ENCODE measurements at regions not wholly inside any gene's neighbourhood (a gene's known extent, or its start where the extent isn't known, plus 50 kb on each side); places are given as distances from the start of the nearest gene placed in this dataset.
"Not testable (repeated sequence)": the region's sequence is repeated elsewhere in the genome, so short reads cannot be mapped to it uniquely, and the experiment has no call there.

DNA sequence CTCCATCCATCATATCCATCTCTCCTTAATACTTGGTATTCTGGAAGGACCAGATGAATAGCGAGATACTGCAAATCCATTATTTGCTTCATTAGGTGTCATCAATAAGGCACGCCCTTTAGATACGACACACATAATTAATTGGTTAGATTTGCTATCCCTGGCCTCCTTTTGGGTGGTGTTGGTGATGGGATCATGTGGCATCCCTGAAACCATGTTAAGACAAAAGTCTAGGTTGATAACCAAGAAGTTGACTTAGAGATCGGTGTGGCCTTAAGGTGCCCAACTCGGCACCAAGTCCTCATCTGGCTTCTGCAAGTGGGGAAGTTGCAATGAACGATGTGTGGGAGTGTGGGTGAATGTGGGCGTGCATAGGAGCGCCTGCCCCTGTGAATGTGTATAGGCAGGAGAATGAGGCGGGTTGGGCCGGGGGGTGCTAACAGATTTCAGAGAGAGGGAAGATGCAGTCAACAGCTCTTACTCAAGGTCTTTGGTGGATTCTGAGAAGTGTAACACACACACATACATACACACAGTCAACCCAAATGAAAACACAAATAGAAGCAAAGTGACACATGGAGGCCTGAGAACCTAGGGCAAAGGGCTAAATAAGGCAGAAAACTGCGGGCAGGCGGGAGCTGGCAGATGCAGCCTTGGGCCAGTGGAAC is 415.7 kb upstream of the ESRRG start:
- H3K4me1 Mint-ChIP-seq (ENCODE audit: low read depth), result peaks cover 13% of the 10 kb centered on the region
- peaks cover 6% of the 10 kb centered on the region in 2 donors for H3K36me3 Mint-ChIP-seq (ENCODE audit: insufficient read depth in 2 of 2)
- H3K4me3 Mint-ChIP-seq, result no peak overlapping the region
- peaks cover 67% of the 10 kb centered on the region for H3K27me3 Mint-ChIP-seq (ENCODE audit: low read depth)
- H3K9me3 Mint-ChIP-seq, result peaks cover 0 to under 1% of the 10 kb centered on the region in 2 donors
- ATAC-seq (replicated peaks in 1 of 2) (no peak), DNase-seq (no peak)
- H3K27ac Mint-ChIP-seq, result no peak overlapping the region

DNA sequence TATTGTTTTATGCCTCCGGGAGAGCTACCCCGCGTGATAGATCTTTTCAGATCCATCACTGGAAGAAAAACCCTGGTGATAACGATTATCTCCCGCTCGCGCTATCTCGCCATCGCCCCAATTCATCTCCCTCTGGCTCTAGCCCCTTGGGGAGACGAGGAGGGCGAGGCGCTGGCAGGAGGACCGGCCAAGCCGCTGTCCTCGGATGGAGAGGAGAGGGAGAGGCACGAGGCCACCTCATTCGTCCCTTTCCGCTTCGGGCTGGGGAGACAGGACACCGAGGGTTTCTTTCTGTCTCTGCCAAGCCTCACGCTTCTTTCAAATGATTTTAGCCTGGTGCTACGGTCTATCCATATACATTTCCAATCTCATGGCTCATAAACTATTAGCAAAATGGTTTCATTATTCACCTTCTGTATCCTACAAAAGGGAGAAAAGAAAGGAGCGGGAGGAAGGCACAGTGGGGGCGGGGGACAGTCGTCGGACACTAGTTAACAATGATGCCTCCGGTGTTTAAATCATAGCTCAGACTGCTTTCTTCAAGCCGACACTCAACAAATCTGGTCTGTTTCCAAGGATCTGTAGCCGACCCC is 415.0 kb upstream of the ESRRG start:
- Mint-ChIP-seq H3K4me1 (ENCODE audit: low read depth) (peaks cover 13% of the 10 kb centered on the region), H3K9me3 (no peaks in the 10 kb centered on the region), H3K36me3 (ENCODE audit: insufficient read depth in 2 of 2) (peaks cover 6 to 8% of the 10 kb centered on the region in 2 donors), H3K27ac (no peak overlapping the region), H3K27me3 (ENCODE audit: low read depth) (peaks cover 74% of the 10 kb centered on the region), H3K4me3 (no peak overlapping the region)
- ATAC-seq (replicated peaks in 1 of 2), result no peak
- no peak for DNase-seq

DNA sequence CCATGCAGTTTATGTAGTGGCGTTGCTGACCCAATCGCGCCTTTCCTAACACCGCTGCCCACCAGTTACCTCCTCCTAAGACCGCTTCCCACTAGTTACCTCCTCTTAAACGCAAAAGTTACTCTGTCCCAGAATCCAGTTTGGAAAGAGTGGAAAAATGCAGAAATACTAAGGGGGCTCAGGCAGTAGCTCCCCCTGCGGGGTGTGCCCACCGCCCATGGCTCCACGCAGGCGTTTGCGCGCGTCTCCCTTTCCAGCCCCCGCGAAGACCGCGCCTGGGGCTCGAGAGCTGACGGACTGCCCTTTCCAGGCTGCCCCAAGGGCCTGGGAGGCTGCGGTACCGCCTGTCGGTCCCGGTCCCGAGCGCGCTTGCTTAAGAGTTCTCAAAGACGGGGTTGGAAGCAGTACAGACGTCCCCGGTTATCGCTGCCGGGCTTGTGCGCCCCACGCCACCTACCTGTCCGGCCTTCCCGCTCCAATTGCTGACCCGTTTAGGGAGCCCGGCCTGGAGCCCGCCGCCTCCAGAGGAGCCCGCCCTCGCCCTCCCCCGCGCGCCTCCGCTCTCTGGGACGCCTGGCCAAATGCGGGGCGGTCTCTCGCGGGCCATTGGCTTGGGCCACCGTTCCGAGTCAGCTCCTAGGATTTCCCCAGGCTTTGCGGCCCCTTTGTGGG is 414.1 kb upstream of the ESRRG start:
- H3K4me3 Mint-ChIP-seq, result no peak overlapping the region
- peaks cover 6 to 8% of the 10 kb centered on the region in 2 donors for H3K36me3 Mint-ChIP-seq (ENCODE audit: insufficient read depth in 2 of 2)
- H3K27ac Mint-ChIP-seq, result no peak overlapping the region
- H3K27me3 Mint-ChIP-seq (ENCODE audit: low read depth), result peaks cover 82% of the 10 kb centered on the region
- H3K4me1 Mint-ChIP-seq (ENCODE audit: low read depth), result peaks cover 13% of the 10 kb centered on the region
- H3K9me3 Mint-ChIP-seq, result no peaks in the 10 kb centered on the region
- DNase-seq (no peak), ATAC-seq (replicated peaks in 1 of 2) (no peak)

GRCh38 chr1:217136895-217137205 is 413.6 kb upstream of the ESRRG start:
- Mint-ChIP-seq H3K27ac (no peak overlapping the region), H3K27me3 (ENCODE audit: low read depth) (peaks cover 87% of the 10 kb centered on the region), H3K4me1 (ENCODE audit: low read depth) (peaks cover 13% of the 10 kb centered on the region), H3K36me3 (ENCODE audit: insufficient read depth in 2 of 2) (peaks cover 6 to 8% of the 10 kb centered on the region in 2 donors), H3K9me3 (no peaks in the 10 kb centered on the region), H3K4me3 (no peak overlapping the region)
- ATAC-seq (replicated peaks in 1 of 2) (no peak), DNase-seq (no peak)

DNA sequence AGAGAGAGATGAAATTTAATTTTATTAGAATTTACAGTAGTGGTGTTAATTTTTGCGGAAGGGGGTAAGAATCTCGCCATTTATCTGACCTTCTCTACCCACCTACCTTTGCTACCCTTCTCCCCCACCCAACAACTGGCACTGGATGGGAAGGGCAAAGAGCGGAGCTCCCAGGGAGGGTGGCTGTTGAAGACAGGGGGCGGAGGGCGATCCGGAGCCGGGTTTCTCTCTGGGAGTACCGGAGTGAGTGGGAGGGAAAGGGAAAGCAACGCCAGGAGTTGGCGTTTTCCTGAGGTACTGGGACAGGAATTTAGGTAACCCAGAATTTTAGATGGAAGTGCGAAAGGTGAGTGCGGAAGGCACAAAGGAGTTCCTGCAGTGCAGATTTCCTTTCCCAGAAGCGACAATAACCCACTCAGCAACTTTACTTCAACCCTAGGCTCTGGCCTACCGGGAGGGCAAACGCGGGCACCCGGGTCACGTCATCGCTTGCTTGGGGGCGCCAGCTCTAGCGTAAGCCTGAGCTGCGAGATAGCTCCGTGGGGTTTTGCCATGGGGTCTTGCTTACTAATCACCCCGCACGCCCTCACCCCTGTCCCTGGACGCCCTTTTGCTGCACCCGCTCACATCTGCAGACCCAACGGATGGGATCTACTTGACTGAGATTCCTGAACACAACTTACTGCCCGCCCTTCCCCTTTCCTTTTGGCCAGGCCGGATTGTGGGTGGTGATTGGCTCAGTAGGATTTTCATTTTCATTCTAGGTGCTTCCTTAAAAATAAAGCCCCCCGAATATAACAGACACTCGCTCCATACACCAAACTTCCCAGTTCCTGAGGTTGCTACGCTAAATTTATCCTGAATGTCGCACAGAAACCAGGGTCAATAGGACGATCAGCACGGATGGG is 413.0 kb upstream of the ESRRG start:
- ATAC-seq (replicated peaks in 1 of 2) (no peak), DNase-seq (no peak)
- Mint-ChIP-seq H3K9me3 (no peaks in the 10 kb centered on the region), H3K27ac (no peak overlapping the region), H3K4me1 (ENCODE audit: low read depth) (peaks cover 13% of the 10 kb centered on the region), H3K27me3 (ENCODE audit: low read depth) (peaks cover 82% of the 10 kb centered on the region), H3K36me3 (ENCODE audit: insufficient read depth in 2 of 2) (peaks cover 5 to 8% of the 10 kb centered on the region in 2 donors), H3K4me3 (peak overlapping the region in 1 of 2 donors; percentile 67)

- DNase-seq (no peak), ATAC-seq (replicated peaks in 1 of 2) (no peak)
- H3K36me3 Mint-ChIP-seq (ENCODE audit: insufficient read depth in 2 of 2), result peaks cover 4 to 6% of the 10 kb centered on the region in 2 donors
- no peaks in the 10 kb centered on the region for H3K9me3 Mint-ChIP-seq
- peaks cover 13% of the 10 kb centered on the region for H3K4me1 Mint-ChIP-seq (ENCODE audit: low read depth)
- peaks cover 75% of the 10 kb centered on the region for H3K27me3 Mint-ChIP-seq (ENCODE audit: low read depth)
- H3K27ac Mint-ChIP-seq, result no peak overlapping the region
- H3K4me3 Mint-ChIP-seq, result peak overlapping the region; percentile 47 to 67
Observed at GRCh38 chr1:217135569-217135915, 412.3 kb upstream of the ESRRG start.

- Mint-ChIP-seq H3K4me3 (peak overlapping the region; percentile 47 to 67), H3K36me3 (ENCODE audit: insufficient read depth in 2 of 2) (peaks cover 4 to 6% of the 10 kb centered on the region in 2 donors), H3K4me1 (ENCODE audit: low read depth) (peaks cover 13% of the 10 kb centered on the region), H3K27ac (no peak overlapping the region), H3K27me3 (ENCODE audit: low read depth) (peaks cover 70% of the 10 kb centered on the region), H3K9me3 (no peaks in the 10 kb centered on the region)
- DNase-seq, result no peak
- ATAC-seq (replicated peaks in 1 of 2), result no peak
Observed at GRCh38 chr1:217134857-217135568, 411.8 kb upstream of the ESRRG start.

GRCh38 chr1:217133958-217134856 is 411.0 kb upstream of the ESRRG start:
- DNase-seq, result no peak
- Mint-ChIP-seq H3K27ac (no peak overlapping the region), H3K27me3 (ENCODE audit: low read depth) (peaks cover 65% of the 10 kb centered on the region), H3K36me3 (ENCODE audit: insufficient read depth in 2 of 2) (peaks cover 4 to 6% of the 10 kb centered on the region in 2 donors), H3K9me3 (no peaks in the 10 kb centered on the region), H3K4me1 (ENCODE audit: low read depth) (peaks cover 13% of the 10 kb centered on the region), H3K4me3 (no peak overlapping the region)
- no peak for ATAC-seq (replicated peaks in 1 of 2)

GRCh38 chr1:217133092-217133491 is 409.9 kb upstream of the ESRRG start:
- Mint-ChIP-seq H3K4me1 (ENCODE audit: low read depth) (peaks cover 13% of the 10 kb centered on the region), H3K36me3 (ENCODE audit: insufficient read depth in 2 of 2) (peaks cover 0 to 2% of the 10 kb centered on the region in 2 donors), H3K27ac (no peak overlapping the region), H3K4me3 (no peak overlapping the region), H3K27me3 (ENCODE audit: low read depth) (peaks cover 53% of the 10 kb centered on the region), H3K9me3 (no peaks in the 10 kb centered on the region)
- ATAC-seq (replicated peaks in 1 of 2) (no peak), DNase-seq (no peak)

GRCh38 chr1:217123340-217123739 is 400.1 kb upstream of the ESRRG start:
- not testable (repeated sequence) for H3K27ac Mint-ChIP-seq; H3K27me3 Mint-ChIP-seq (ENCODE audit: low read depth); H3K4me3 Mint-ChIP-seq; H3K36me3 Mint-ChIP-seq (ENCODE audit: insufficient read depth in 2 of 2); H3K4me1 Mint-ChIP-seq (ENCODE audit: low read depth); ATAC-seq (replicated peaks in 1 of 2); DNase-seq
- H3K9me3 Mint-ChIP-seq, result peaks cover 11 to 15% of the 10 kb centered on the region in 2 donors

GRCh38 chr1:217117973-217118465 is 394.8 kb upstream of the ESRRG start:
- DNase-seq, result no peak
- no peak for ATAC-seq (replicated peaks in 1 of 2)
- H3K27ac Mint-ChIP-seq, result no peak overlapping the region
- H3K27me3 Mint-ChIP-seq (ENCODE audit: low read depth), result no peaks in the 10 kb centered on the region
- peaks cover 6 to 13% of the 10 kb centered on the region in 2 donors for H3K9me3 Mint-ChIP-seq
- no peak overlapping the region for H3K4me3 Mint-ChIP-seq
- H3K36me3 Mint-ChIP-seq (ENCODE audit: insufficient read depth in 2 of 2), result no peaks in the 10 kb centered on the region
- H3K4me1 Mint-ChIP-seq (ENCODE audit: low read depth), result no peaks in the 10 kb centered on the region

All from activated T-cell treated with anti-CD3 and anti-CD28 coated beads, Interleukin-2, amount 50 U/mL, for 72 hours (primary cell).